Body of pancreas (tissue), 4 donors: ENCODE measurements at regions not wholly inside any gene's neighbourhood (a gene's known extent, or its start where the extent isn't known, plus 50 kb on each side); places are given as distances from the start of the nearest gene placed in this dataset.

Experiments
- POLR2A ChIP-seq, 3 donors: fragments of 450-650 bp; IDR thresholded peaks; one replicate each; pipeline ENCODE4 v1.6.1; 2016; ENCODE audit warnings: antibody characterized with exemption in 3 of 3, mild to moderate bottlenecking in 2 of 3
- TF ChIP-seq, protein P1 (sequence below), 7 experiments: fragments of 450-650 bp in 4 of 7; fragments of 200-600 bp in 3 of 7; sonication (generic) in 3 of 7; IDR thresholded peaks; one replicate each; pipeline ENCODE4 v1.5.1; 2016 to 2019; ENCODE audit warnings: antibody characterized with exemption in 7 of 7

DNA sequence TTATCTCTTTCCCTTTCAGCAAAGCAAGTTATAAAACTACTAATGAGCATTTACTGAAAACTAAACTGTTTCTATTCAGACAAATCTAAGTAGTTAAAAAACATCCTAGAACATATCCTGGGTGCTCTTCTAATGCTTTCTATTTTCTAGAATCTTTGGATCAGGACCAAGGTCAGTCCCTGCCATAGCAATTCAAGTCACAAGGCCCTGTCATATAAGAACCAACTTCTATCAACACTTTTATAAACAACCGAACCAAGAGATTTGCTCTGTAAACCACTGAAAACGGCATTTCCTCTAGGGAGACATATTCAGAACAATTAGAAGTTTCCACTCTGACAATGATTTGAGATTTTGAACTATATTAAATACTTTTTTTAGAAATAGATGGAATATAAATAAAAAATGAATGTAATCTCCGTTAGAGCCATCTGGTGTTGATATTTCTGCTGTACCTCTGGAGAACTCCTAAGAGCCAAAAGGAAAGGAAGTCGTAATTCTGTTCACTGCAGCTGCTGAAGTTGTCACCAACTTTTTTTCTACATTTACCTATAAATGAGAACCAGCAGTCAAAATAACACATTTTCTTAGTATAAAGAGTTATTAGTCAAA, 51.4 kb upstream of the LGSN start:
- no peak for TF ChIP-seq POLR2A (IDR thresholded peaks at IDR 0.05)
- TF ChIP-seq, protein P1, sequence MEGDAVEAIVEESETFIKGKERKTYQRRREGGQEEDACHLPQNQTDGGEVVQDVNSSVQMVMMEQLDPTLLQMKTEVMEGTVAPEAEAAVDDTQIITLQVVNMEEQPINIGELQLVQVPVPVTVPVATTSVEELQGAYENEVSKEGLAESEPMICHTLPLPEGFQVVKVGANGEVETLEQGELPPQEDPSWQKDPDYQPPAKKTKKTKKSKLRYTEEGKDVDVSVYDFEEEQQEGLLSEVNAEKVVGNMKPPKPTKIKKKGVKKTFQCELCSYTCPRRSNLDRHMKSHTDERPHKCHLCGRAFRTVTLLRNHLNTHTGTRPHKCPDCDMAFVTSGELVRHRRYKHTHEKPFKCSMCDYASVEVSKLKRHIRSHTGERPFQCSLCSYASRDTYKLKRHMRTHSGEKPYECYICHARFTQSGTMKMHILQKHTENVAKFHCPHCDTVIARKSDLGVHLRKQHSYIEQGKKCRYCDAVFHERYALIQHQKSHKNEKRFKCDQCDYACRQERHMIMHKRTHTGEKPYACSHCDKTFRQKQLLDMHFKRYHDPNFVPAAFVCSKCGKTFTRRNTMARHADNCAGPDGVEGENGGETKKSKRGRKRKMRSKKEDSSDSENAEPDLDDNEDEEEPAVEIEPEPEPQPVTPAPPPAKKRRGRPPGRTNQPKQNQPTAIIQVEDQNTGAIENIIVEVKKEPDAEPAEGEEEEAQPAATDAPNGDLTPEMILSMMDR (IDR thresholded peaks at IDR 0.05): no peak
